ENCODE measurements at regions not wholly inside any gene's neighbourhood (a gene's known extent, or its start where the extent isn't known, plus 50 kb on each side); places are given as distances from the start of the nearest gene placed in this dataset.

DNA sequence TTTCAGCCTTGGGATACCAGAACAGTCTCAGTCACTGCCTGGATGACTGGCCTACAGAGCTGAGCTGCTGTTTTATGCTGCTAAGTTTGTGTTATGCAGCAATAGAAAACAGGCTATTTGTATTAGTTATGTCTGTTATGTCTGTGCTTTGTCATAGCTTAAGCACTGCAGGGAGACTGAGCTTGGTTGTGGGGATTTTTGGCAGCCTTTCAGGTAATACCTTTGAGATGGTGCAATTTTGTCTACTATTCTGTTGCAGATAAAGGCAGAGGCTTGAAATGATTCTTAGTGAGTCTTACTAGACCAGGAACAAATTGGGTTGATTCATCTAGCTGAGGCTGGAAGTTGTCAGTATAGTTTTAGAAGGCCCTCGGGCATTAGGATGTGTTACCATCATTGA, 201.3 kb upstream of the RBM19 start:
- no peaks in the 10 kb centered on the region for H3K36me3 ChIP-seq (replicated peaks in 1 of 2; ENCODE audit: control extremely low read depth in 1 of 2, control insufficient read depth in 1 of 2, extremely low read depth in 1 of 2, insufficient read depth in 2 of 2, low read length in 1 of 2)
- TF ChIP-seq EZH2 (IDR thresholded peaks at IDR 0.05; ENCODE audit: borderline replicate concordance, insufficient read depth, low read depth, low read length, poor library complexity, severe bottlenecking): no peak
- TF ChIP-seq, protein P1, sequence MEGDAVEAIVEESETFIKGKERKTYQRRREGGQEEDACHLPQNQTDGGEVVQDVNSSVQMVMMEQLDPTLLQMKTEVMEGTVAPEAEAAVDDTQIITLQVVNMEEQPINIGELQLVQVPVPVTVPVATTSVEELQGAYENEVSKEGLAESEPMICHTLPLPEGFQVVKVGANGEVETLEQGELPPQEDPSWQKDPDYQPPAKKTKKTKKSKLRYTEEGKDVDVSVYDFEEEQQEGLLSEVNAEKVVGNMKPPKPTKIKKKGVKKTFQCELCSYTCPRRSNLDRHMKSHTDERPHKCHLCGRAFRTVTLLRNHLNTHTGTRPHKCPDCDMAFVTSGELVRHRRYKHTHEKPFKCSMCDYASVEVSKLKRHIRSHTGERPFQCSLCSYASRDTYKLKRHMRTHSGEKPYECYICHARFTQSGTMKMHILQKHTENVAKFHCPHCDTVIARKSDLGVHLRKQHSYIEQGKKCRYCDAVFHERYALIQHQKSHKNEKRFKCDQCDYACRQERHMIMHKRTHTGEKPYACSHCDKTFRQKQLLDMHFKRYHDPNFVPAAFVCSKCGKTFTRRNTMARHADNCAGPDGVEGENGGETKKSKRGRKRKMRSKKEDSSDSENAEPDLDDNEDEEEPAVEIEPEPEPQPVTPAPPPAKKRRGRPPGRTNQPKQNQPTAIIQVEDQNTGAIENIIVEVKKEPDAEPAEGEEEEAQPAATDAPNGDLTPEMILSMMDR (IDR thresholded peaks at IDR 0.05): no peak
- no peaks in the 10 kb centered on the region for H3K9me3 ChIP-seq (ENCODE audit: control extremely low read depth in 1 of 3, control insufficient read depth in 2 of 3, insufficient read depth in 1 of 3, low read length in 2 of 3)
- no peaks in the 10 kb centered on the region for H3K79me2 ChIP-seq (ENCODE audit: control insufficient read depth, insufficient read depth, low read length)
- H3K4me3 Mint-ChIP-seq: no peak overlapping the region
- no peak overlapping the region for H3K9ac ChIP-seq (ENCODE audit: low read length)
- intact Hi-C loops (cut with micrococcal nuclease): no loop called here
- no peaks in the 10 kb centered on the region for H3K4me1 Mint-ChIP-seq
- no peaks in the 10 kb centered on the region for H3K4me1 ChIP-seq (ENCODE audit: control insufficient read depth in 2 of 2, insufficient read depth in 2 of 2, low read length in 2 of 2)
- H2AFZ ChIP-seq (ENCODE audit: insufficient read depth, low read depth, low read length, poor library complexity, severe bottlenecking): no peak overlapping the region
- ChIA-PET POLR2A (no interaction called here), CTCF (no interaction called here)
- no peak overlapping the region for H3K4me2 ChIP-seq (replicated peaks; ENCODE audit: low read depth, low read length, poor library complexity, severe bottlenecking)
- H4K20me1 ChIP-seq (ENCODE audit: control insufficient read depth, insufficient read depth, low read length, poor library complexity, severe bottlenecking): no peaks in the 10 kb centered on the region
- no peak for DNase-seq
- no peaks in the 10 kb centered on the region for H3K27me3 Mint-ChIP-seq
- no peaks in the 10 kb centered on the region for H3K9me3 Mint-ChIP-seq (ENCODE audit: insufficient read depth)
- WGBS (ENCODE audit: insufficient coverage): 60% methylated on average over 1 of the region's 1 CpG
- no peak overlapping the region for H3K4me3 ChIP-seq (ENCODE audit: control extremely low read depth in 1 of 5, extremely low read depth in 1 of 5, insufficient read depth in 1 of 5, low read depth in 2 of 5, low read length in 4 of 5)
- no peak overlapping the region for H3K27ac Mint-ChIP-seq
- ATAC-seq (ENCODE audit: low read depth): no peak
- H3K27ac ChIP-seq (ENCODE audit: low read length in 2 of 2): no peak overlapping the region
- H3K27me3 ChIP-seq (replicated peaks in 1 of 4; ENCODE audit: control extremely low read depth in 1 of 4, control insufficient read depth in 3 of 4, insufficient read depth in 4 of 4, low read length in 3 of 4): no peaks in the 10 kb centered on the region

- Mint-ChIP-seq H3K27ac (no peak overlapping the region), H3K4me3 (no peak overlapping the region), H3K4me1 (no peaks in the 10 kb centered on the region), H3K9me3 (ENCODE audit: insufficient read depth) (no peaks in the 10 kb centered on the region), H3K27me3 (no peaks in the 10 kb centered on the region)
- Histone ChIP-seq H3K79me2 (ENCODE audit: control insufficient read depth, insufficient read depth, low read length) (no peaks in the 10 kb centered on the region), H4K20me1 (ENCODE audit: control insufficient read depth, insufficient read depth, low read length, poor library complexity, severe bottlenecking) (no peaks in the 10 kb centered on the region), H3K27me3 (replicated peaks in 1 of 4; ENCODE audit: control extremely low read depth in 1 of 4, control insufficient read depth in 3 of 4, insufficient read depth in 4 of 4, low read length in 3 of 4) (no peaks in the 10 kb centered on the region), H3K36me3 (replicated peaks in 1 of 2; ENCODE audit: control extremely low read depth in 1 of 2, control insufficient read depth in 1 of 2, extremely low read depth in 1 of 2, insufficient read depth in 2 of 2, low read length in 1 of 2) (no peaks in the 10 kb centered on the region), H2AFZ (ENCODE audit: insufficient read depth, low read depth, low read length, poor library complexity, severe bottlenecking) (no peak overlapping the region), H3K27ac (ENCODE audit: low read length in 2 of 2) (no peak overlapping the region), H3K4me3 (ENCODE audit: control extremely low read depth in 1 of 5, extremely low read depth in 1 of 5, insufficient read depth in 1 of 5, low read depth in 2 of 5, low read length in 4 of 5) (no peak overlapping the region), H3K4me1 (ENCODE audit: control insufficient read depth in 2 of 2, insufficient read depth in 2 of 2, low read length in 2 of 2) (no peaks in the 10 kb centered on the region), H3K9me3 (ENCODE audit: control extremely low read depth in 1 of 3, control insufficient read depth in 2 of 3, insufficient read depth in 1 of 3, low read length in 2 of 3) (no peaks in the 10 kb centered on the region), H3K9ac (ENCODE audit: low read length) (no peak overlapping the region), H3K4me2 (replicated peaks; ENCODE audit: low read depth, low read length, poor library complexity, severe bottlenecking) (no peak overlapping the region)
- ChIA-PET CTCF (interaction anchor here (0.9 kb wide), 1 partner anchor 8 kb away, joined by 3 read pairs; no protein-coding TSS in a partner anchor), POLR2A (no interaction called here)
- DNase-seq: no peak
- TF ChIP-seq, protein P1 (IDR thresholded peaks at IDR 0.05): no peak
- no peak for TF ChIP-seq EZH2 (IDR thresholded peaks at IDR 0.05; ENCODE audit: borderline replicate concordance, insufficient read depth, low read depth, low read length, poor library complexity, severe bottlenecking)
- intact Hi-C loops (cut with micrococcal nuclease): no loop called here
- 0% methylated on average over 2 of the region's 7 CpGs for WGBS (ENCODE audit: insufficient coverage)
- ATAC-seq (ENCODE audit: low read depth): no peak
Observed at GRCh38 chr12:114166362-114166761, 200.2 kb upstream of the RBM19 start.

Measured in B cell (primary cell).